NCI-H510A treated with DMSO at 0.1 percent for 48 hours (cell line): ENCODE measurements at regions not wholly inside any gene's neighbourhood (a gene's known extent, or its start where the extent isn't known, plus 50 kb on each side); places are given as distances from the start of the nearest gene placed in this dataset.
A peak's percentile ranks its signal among the peaks of the same experiment; 100 is the strongest.
"Not testable (repeated sequence)": the region's sequence is repeated elsewhere in the genome, so short reads cannot be mapped to it uniquely, and the experiment has no call there.

Source experiments
- DNase-seq: peaks from one replicate; lab custom pipeline; 2025; lab: John Stamatoyannopoulos, UW

- no peak for DNase-seq
Observed at GRCh38 chr2:145750612-145751011, 1230.7 kb upstream of the ZEB2 start.

GRCh38 chr2:145750144-145750543 is 1230.2 kb upstream of the ZEB2 start:
- DNase-seq, result no peak

- no peak for DNase-seq
Observed at GRCh38 chr2:145749556-145749955, 1229.6 kb upstream of the ZEB2 start.

GRCh38 chr2:145748927-145749326 is 1229.0 kb upstream of the ZEB2 start:
- no peak for DNase-seq

GRCh38 chr2:145747715-145748114 is 1227.8 kb upstream of the ZEB2 start:
- no peak for DNase-seq

- not testable (repeated sequence) for DNase-seq
Observed at GRCh38 chr2:145745387-145745721, 1225.4 kb upstream of the ZEB2 start.

GRCh38 chr2:145744541-145745386 is 1224.8 kb upstream of the ZEB2 start:
- DNase-seq, result no peak

GRCh38 chr2:145743011-145743410 is 1223.1 kb upstream of the ZEB2 start:
- DNase-seq, result no peak

- DNase-seq, result no peak
Observed at GRCh38 chr2:145741636-145742035, 1221.7 kb upstream of the ZEB2 start.

- DNase-seq, result no peak
Observed at GRCh38 chr2:145741181-145741580, 1221.3 kb upstream of the ZEB2 start.

GRCh38 chr2:145740302-145740701 is 1220.4 kb upstream of the ZEB2 start:
- no peak for DNase-seq

GRCh38 chr2:145739681-145740080 is 1219.8 kb upstream of the ZEB2 start:
- no peak for DNase-seq

GRCh38 chr2:145736871-145737270 is 1217.0 kb upstream of the ZEB2 start:
- no peak for DNase-seq

GRCh38 chr2:145731467-145731866 is 1211.5 kb upstream of the ZEB2 start:
- no peak for DNase-seq

- DNase-seq, result peak; percentile 34
Observed at GRCh38 chr2:145729993-145730770, 1210.3 kb upstream of the ZEB2 start.

GRCh38 chr2:145729481-145729880 is 1209.6 kb upstream of the ZEB2 start:
- DNase-seq, result no peak

GRCh38 chr2:145728511-145728910 is 1208.6 kb upstream of the ZEB2 start:
- DNase-seq, result no peak

- DNase-seq, result no peak
Observed at GRCh38 chr2:145725876-145726275, 1206.0 kb upstream of the ZEB2 start.

GRCh38 chr2:145724311-145724898 is 1204.5 kb upstream of the ZEB2 start:
- DNase-seq, result no peak

GRCh38 chr2:145723872-145724271 is 1204.0 kb upstream of the ZEB2 start:
- DNase-seq, result no peak

- no peak for DNase-seq
Observed at GRCh38 chr2:145721681-145722080, 1201.8 kb upstream of the ZEB2 start.

- no peak for DNase-seq
Observed at GRCh38 chr2:145715601-145716000, 1195.7 kb upstream of the ZEB2 start.

- no peak for DNase-seq
Observed at GRCh38 chr2:145710303-145710702, 1190.4 kb upstream of the ZEB2 start.
